Stimulated activated CD4-positive, alpha-beta T cell treated with anti-CD3 and anti-CD28 coated beads, Interleukin-1b, Interleukin-23, amount 100 ng/mL, for 24 hours (primary cell): ENCODE measurements at regions not wholly inside any gene's neighbourhood (a gene's known extent, or its start where the extent isn't known, plus 50 kb on each side); places are given as distances from the start of the nearest gene placed in this dataset.

Source experiments
- DNase-seq, 4 experiments: peaks; one replicate each; pipeline ENCODE4 v3.0.0-alpha.2; 2020; ENCODE audit warnings: low read depth in 4 of 4, low spot score in 1 of 4

- DNase-seq, result no peak
These were observed 204.3 kb upstream of the GRIK3 start for GRCh38 chr1:37238364-37239224.

DNA sequence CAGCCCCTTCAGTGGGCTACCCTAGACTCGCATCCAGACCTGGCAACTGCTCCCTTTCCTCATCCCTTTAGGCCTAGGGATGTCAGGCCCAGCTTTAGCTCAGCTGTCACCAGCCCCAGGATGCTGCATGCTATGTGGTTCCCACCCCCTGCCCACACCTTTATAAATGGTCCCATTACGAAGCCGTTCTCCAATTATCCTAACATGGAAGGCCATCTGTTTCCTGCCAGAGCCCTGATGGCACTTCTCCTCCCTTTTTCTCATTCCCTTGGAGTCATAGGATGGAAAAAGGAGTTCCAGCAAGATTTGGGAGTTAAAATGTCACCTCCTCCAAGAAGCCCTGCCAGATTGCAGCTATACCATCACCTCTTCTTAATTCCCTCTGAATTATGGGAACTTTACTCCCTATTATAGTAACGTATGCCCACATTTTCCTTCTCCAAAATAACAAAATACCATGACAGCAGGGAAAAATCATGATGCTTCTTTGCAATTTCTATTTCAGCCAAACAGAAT is 205.0 kb upstream of the GRIK3 start:
- no peak for DNase-seq

DNA sequence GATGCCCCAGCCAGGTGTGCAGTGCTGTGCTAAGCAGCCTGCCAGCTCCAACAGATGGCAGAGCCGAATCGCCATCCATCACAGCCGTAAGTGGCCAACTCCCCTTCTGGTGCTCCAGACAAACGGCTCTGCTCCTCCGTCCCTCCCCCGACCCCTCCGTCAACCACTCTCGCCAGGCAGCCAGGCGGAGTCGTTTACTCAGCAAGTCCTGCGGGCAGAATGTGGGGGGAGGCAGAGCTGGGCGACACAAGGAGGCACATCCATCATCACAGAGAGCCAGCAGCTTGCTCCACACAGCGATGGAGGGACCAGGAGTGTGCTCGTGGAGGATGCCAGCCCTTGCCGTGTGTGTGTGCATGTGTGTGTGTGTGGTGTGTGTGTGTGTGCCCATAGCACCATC is 206.6 kb upstream of the GRIK3 start:
- DNase-seq, result no peak

DNA sequence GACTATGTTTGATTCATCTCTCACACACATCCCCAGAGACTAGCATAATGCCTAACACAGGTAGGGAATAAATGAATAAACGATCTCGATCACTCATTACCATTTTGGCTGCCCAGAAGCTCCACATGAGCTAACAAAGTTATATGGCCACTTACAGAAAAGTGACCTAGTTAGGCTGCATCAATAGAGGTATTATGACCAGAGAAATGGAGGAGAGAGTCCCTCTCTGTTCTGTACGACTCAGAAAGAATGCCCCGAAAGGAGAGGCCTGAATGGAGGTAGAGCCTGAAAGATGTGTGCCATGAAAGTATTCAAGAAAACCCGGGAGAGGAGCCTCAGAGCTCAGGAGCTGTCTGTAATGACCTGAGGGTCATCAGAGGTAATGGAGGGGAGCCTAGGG is 208.2 kb upstream of the GRIK3 start:
- DNase-seq, result no peak

GRCh38 chr1:37243368-37244082 is 209.2 kb upstream of the GRIK3 start:
- DNase-seq, result no peak

- DNase-seq, result no peak
These were observed 209.8 kb upstream of the GRIK3 start for GRCh38 chr1:37244083-37244480.

DNA sequence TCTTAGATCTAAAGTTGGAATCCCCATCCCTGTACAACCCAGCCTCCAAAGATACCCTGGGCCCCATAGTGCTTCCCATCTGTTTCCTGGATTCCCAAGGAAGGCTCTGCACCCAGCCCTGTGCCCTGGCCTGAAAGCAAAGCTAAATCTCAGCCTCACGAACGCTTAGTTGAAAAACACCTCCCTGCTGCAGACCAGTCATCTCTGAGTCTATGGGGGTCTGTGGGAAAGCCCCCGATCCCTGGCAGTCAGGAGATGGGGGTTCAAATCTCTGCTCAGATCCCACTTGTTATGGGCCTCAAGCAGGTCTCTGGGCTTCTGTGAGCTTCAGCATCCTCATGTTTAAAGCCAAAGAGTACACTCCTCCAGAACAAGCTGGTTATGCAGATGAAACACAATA is 210.5 kb upstream of the GRIK3 start:
- no peak for DNase-seq

- no peak for DNase-seq
These were observed 212.3 kb upstream of the GRIK3 start for GRCh38 chr1:37246631-37247030.

DNA sequence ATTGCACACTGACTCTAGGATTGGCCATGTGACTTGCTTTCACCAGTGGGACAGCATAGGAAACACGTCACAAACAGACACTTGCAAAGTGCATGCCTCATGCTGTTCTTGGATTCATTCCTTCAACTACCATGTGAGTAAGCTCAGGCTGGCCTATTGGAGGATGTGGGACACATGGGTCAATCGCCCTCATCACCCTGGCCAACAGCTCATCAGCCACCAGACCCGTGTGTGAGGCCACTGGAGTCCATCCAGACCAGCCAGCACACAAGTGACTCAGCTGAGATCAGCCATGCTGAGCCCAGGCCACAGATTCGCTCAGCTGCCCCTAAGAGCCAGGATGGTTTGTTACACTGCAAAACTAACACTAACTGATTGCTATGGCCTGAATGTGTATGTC is 216.1 kb upstream of the GRIK3 start:
- DNase-seq, result no peak

DNA sequence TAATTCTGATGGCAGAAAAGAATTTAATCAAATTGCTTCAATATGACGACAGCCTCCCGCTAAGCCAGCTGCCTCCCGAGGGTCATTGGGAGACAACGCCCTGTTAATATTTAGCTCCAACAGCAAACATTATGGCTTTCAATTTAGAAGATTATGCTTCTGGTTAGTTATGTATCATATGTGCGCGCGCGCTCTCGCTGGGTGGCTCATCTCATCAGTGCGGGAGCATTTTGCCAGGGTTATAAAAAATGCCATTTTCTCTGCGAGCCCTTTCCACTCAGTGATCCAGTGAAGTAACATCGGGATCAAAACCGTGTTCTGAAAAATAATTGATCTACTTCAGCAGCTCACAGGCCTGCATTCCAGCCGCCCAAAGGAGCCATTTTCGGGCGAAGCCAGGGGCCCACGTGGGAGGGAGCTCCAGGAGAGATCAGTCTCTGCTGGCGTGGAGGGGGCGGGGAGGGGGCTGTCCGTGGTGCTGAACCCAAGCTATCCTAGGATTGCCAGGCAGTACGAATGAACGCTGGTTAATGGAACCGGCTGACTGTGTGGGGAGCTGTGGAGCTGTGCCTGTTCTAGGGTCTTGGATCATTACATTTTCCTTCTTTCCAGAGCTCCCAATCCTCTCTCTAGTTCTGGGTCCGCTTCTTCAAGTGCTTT is 219.1 kb upstream of the ZC3H12A start:
- DNase-seq, result peak in 1 of 4 experiments; percentile 7

GRCh38 chr1:37255868-37256267 is 218.5 kb upstream of the ZC3H12A start:
- DNase-seq, result no peak

DNA sequence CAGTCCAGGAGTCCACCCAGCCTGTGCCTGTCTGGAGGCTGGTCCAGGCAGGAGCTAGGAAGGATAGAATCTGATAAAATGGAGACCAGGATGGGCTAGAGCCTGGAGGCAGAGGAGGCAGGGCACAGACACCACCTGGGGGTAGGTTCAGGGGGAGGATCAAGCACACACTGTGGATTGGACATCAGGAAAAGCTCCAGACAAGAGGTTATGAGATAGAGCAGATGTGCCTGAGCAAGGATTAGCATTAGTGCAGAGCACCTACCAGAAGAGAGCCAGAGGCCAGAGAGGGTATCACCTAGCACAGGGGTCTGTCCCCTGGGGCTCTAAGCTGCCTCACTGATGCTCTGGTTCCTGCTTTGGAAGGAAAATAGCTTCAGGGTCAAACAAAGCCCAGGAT is 216.7 kb upstream of the ZC3H12A start:
- DNase-seq, result no peak

GRCh38 chr1:37258068-37258467 is 216.3 kb upstream of the ZC3H12A start:
- DNase-seq, result no peak

DNA sequence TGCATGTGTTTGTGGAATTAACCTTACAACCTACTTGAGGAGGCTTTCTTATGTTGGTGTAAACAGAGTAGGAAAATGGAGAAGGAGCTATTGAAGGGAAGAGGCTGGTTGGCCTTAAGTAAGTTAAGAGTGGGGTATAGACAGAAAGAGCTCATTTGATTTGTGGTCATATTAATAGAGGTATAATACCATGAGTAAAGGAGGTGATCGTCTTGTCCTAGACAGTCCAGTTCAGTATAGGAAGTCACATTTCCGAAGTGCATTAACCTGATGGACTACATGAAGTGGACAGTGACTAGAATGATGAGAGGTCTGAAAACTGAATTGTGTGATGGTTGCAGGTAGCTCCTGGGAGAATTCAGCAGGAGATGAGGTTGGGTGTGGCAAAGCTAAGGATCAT is 215.4 kb upstream of the ZC3H12A start:
- DNase-seq, result no peak

GRCh38 chr1:37261129-37261528 is 213.3 kb upstream of the ZC3H12A start:
- DNase-seq, result no peak

DNA sequence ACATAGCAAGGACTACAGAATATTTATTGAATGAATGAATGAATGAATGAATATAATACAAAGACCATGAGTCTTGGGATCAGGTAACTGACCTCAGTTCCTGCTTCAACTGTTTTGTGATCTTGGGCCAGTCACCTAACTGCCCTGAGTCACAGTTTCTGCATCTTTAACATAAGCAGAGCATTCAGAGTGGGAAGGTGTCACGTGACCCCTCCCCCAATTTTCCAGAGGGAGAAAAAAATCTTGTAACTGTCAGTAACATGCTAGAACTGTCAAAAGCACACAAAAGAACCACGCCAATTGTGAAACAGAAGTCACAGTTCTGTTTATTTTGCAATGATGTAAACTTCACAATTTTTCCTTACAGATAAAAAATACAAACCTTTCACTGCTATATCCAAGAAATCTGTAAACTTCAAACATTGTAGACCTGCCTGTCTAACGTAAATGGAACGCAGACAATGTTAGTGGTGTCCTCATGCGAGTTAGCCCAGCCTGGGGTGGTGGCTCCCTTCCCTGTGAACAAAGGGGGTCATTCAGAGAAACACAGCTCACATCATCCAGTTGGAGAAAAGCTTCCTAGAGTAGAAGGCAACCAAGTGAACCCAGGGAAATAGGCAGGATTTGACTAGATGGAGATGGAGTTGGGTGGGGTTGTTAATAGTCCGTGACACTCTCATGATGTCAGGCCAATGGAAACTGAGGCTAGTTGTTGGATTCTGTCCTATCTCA is 211.8 kb upstream of the ZC3H12A start:
- DNase-seq, result no peak

- DNase-seq, result no peak
These were observed 209.2 kb upstream of the ZC3H12A start for GRCh38 chr1:37265156-37265555.

DNA sequence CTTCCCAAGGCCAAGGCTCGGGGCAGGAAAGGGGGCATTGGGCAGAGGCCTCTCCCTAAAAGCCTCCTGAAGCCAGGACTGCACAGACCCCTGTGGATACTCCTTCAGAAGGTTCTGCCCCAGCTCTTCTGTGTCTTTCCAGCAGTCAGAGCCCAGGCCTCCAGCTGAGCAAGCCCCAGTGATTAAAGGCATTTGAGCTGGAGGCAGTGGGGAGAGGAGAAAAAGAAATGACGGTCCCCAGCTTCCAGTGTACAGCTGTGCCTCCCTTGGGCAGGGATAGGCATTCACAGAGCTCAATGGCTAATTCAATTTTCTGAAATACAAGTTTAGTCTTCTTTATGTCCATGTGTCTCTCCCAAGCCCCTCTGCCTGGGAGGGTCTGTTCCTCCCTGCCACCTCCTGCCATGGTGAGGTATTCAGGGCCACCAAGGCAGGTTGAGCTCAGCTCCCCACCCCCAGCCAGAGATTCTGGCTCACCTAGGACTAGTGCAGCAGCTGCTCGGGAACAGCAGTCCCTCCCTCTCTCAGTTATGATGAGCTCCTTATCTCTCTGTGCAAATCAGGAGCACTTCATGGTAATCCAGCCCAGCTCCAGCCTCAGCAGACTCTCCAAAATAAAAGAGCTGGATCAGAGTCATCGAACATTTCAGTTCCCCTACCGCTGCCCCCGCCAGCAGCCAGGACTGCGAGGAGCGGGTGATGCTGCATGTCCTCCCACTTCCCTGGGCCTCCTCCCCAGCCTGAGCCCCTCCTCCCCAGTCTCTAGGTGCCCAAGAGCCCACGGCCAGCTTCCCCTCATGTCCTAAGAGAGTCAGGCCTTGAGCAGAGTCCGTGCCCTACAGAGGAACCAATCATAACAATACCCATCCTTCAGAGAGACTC is 208.4 kb upstream of the ZC3H12A start:
- no peak for DNase-seq

DNA sequence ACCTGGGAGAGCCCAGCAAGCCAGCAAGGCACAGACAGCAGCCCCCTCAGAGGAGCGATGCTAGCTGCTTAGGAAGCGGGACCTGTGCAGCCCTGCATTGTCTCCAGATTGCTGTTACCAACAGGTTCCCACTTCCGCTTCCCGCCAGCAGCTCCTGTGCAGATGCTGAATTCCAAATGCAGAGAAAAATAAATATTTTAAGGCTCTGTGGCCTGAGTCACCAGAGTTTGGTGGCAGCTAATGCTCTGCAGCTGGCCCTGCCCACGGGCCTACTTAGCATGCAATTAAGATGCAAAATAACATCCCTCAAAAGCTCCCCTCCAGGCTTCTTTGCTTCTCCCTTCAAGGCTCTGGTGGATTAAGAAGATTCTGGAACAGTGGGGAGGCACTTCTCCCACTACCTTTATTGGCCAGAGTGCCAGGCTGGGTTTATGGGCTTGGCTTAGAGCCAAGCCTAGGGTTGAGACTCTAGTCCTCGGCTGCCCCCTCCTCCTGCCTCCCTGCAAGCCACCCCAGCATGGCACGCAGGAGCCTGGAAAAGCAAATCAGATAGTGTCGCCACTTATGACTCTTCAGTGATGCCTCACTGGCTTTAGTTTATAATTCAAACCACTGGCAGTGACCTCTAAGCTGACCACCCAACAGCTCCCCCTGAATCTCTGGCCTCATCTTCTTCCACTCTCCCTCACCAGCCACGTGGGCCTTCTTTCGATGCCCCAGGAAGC is 207.1 kb upstream of the ZC3H12A start:
- no peak for DNase-seq

GRCh38 chr1:37270639-37271038 is 203.7 kb upstream of the ZC3H12A start:
- no peak for DNase-seq
